Ascending aorta (tissue), 2 donors: ENCODE measurements at regions not wholly inside any gene's neighbourhood (a gene's known extent, or its start where the extent isn't known, plus 50 kb on each side); places are given as distances from the start of the nearest gene placed in this dataset.

Experiments used
- DNase-seq, 2 donors: peaks; one replicate each; pipeline ENCODE4 v3.0.0-alpha.2; 2019; ENCODE audit warnings: low spot score in 2 of 2
- H3K27ac ChIP-seq, 2 donors: fragments of 200-600 bp; sonication (generic); one replicate each; pipeline ENCODE4 v1.5.1; 2016 to 2017; ENCODE audit warnings: mild to moderate bottlenecking in 1 of 2
- H3K27me3 ChIP-seq: fragments of 200-600 bp; sonication (generic); one replicate; pipeline ENCODE4 v1.5.1; 2017
- H3K36me3 ChIP-seq, 2 donors: fragments of 200-600 bp; sonication (generic); one replicate each; pipeline ENCODE4 v1.5.1; 2016
- H3K4me1 ChIP-seq, 2 donors: fragments of 200-600 bp; sonication (generic); one replicate each; pipeline ENCODE4 v1.5.1; 2016 to 2017; ENCODE audit warnings: mild to moderate bottlenecking in 1 of 2
- H3K4me3 ChIP-seq, 2 donors: fragments of 200-600 bp; sonication (generic); one replicate each; pipeline ENCODE4 v1.5.1; 2016 to 2017; ENCODE audit warnings: mild to moderate bottlenecking in 1 of 2
- H3K9me3 ChIP-seq, 2 donors: fragments of 200-600 bp; sonication (generic); one replicate each; pipeline ENCODE4 v1.5.1; 2016
- CTCF ChIP-seq, 3 experiments: fragments of 200-600 bp in 2 of 3; fragments of 450-650 bp in 1 of 3; sonication (generic) in 2 of 3; IDR thresholded peaks; one replicate each; pipeline ENCODE4 v1.5.1; 2016 to 2019; ENCODE audit warnings: antibody characterized with exemption in 3 of 3, mild to moderate bottlenecking in 1 of 3, moderate library complexity in 1 of 3
- intact Hi-C: fragments of 100-400 bp; cut with DNase I; formaldehyde crosslinking; loops from one replicate; pipeline ENCODE4 v1.15.1; 2023

- no peak for TF ChIP-seq CTCF (IDR thresholded peaks at IDR 0.05)
- no peak for DNase-seq
- intact Hi-C loops: no loop called here
These were observed 135.7 kb upstream of the PWP1 start for GRCh38 chr12:107549651-107550480.

GRCh38 chr12:107551434-107551833 is 134.2 kb upstream of the PWP1 start:
- intact Hi-C loops: no loop called here
- no peak for DNase-seq
- Histone ChIP-seq H3K27me3 (no peaks in the 10 kb centered on the region), H3K27ac (no peak overlapping the region), H3K9me3 (peaks cover 0 to 3% of the 10 kb centered on the region in 2 donors), H3K36me3 (no peaks in the 10 kb centered on the region), H3K4me1 (no peaks in the 10 kb centered on the region), H3K4me3 (no peak overlapping the region)
- no peak for TF ChIP-seq CTCF (IDR thresholded peaks at IDR 0.05)

More at GRCh38 chr12:107549651-107550480, 135.7 kb upstream of the PWP1 start:
- Histone ChIP-seq H3K4me1 (no peaks in the 10 kb centered on the region), H3K27ac (no peak overlapping the region), H3K27me3 (no peaks in the 10 kb centered on the region), H3K9me3 (peaks cover 0 to 3% of the 10 kb centered on the region in 2 donors), H3K36me3 (no peaks in the 10 kb centered on the region), H3K4me3 (no peak overlapping the region)

- H3K36me3 ChIP-seq: no peaks in the 10 kb centered on the region
- no peaks in the 10 kb centered on the region for H3K27me3 ChIP-seq
- H3K4me1 ChIP-seq: no peaks in the 10 kb centered on the region
- no peak for TF ChIP-seq CTCF (IDR thresholded peaks at IDR 0.05)
- intact Hi-C loops: no loop called here
- H3K9me3 ChIP-seq: peaks cover 0 to 3% of the 10 kb centered on the region in 2 donors
- H3K4me3 ChIP-seq: no peak overlapping the region
- H3K27ac ChIP-seq: no peak overlapping the region
- no peak for DNase-seq
These were observed 133.3 kb upstream of the PWP1 start for GRCh38 chr12:107552263-107552662.

- TF ChIP-seq CTCF (IDR thresholded peaks at IDR 0.05): no peak
- no peak overlapping the region for H3K27ac ChIP-seq
- H3K4me3 ChIP-seq: no peak overlapping the region
- intact Hi-C loops: no loop called here
- no peak for DNase-seq
- H3K36me3 ChIP-seq: no peaks in the 10 kb centered on the region
- H3K9me3 ChIP-seq: peaks cover 0 to 3% of the 10 kb centered on the region in 2 donors
- no peaks in the 10 kb centered on the region for H3K4me1 ChIP-seq
- H3K27me3 ChIP-seq: no peaks in the 10 kb centered on the region
These were observed 132.3 kb upstream of the PWP1 start for GRCh38 chr12:107553211-107553765.

GRCh38 chr12:107554941-107555340 is 130.7 kb upstream of the PWP1 start:
- intact Hi-C loops: no loop called here
- no peaks in the 10 kb centered on the region for H3K9me3 ChIP-seq
- no peak overlapping the region for H3K27ac ChIP-seq
- DNase-seq: no peak
- no peaks in the 10 kb centered on the region for H3K4me1 ChIP-seq
- H3K36me3 ChIP-seq: no peaks in the 10 kb centered on the region
- no peak overlapping the region for H3K4me3 ChIP-seq
- TF ChIP-seq CTCF (IDR thresholded peaks at IDR 0.05): no peak
- no peaks in the 10 kb centered on the region for H3K27me3 ChIP-seq
